HG02840 (cell line): ENCODE measurements at regions not wholly inside any gene's neighbourhood (a gene's known extent, or its start where the extent isn't known, plus 50 kb on each side); places are given as distances from the start of the nearest gene placed in this dataset.
A peak's percentile ranks its signal among the peaks of the same experiment; 100 is the strongest.
"Not testable (repeated sequence)": the region's sequence is repeated elsewhere in the genome, so short reads cannot be mapped to it uniquely, and the experiment has no call there.

Experiments
- ATAC-seq: cut with Tn5 transposase; IDR thresholded peaks from one replicate; pipeline ENCODE4 v1.9.1; 2021; ENCODE audit warnings: mild to moderate bottlenecking, moderate library complexity, moderate number of reproducible peaks; ENCODE audit not compliant: unreplicated experiment, low FRiP score

DNA sequence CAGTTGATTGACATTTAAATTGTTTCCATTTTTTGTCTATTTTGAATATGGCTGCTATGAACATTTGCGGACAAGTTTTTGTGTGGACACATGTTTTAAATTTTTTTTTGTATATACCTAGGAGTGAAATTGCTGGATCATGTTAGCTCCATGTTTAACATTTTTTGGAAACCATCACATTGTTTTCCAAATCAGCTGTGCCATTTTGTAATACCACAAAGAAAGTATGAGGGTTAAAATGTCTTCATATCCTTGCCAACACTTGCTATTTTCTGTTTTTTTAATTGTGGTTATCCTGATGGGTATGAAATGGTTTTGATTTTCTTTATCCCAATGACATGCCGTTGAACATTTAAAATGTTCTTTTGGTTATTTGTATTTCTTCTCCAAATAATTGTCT, 52.1 kb downstream of the CARTPT start:
- ATAC-seq = no peak

DNA sequence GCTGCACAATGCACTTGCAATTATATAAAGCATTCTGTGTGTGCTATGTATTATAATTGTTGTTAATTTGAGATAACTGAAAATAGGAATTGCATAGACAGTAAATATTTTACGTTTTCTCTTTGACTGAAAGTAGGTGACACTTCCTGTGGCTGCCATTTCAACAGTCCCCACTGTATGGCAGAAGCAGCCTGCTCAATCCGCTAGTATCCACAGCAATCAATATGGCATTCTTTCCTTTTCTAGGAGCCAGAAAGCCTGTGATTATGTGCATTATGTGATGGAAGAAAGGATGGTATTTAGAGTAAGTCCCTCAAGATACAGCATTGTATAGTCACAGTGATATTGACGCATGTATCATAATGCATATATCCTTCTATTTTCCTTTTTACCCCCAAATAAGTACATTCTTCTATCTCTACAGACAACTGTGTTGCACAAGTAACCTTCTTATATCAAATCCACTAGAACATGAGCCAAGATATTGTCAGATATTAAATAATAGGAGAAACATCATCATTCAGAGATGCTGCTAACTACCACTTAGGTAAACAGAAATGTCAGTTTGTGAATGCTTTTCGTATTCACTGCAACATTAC, 59.7 kb downstream of the CARTPT start:
- ATAC-seq = no peak

DNA sequence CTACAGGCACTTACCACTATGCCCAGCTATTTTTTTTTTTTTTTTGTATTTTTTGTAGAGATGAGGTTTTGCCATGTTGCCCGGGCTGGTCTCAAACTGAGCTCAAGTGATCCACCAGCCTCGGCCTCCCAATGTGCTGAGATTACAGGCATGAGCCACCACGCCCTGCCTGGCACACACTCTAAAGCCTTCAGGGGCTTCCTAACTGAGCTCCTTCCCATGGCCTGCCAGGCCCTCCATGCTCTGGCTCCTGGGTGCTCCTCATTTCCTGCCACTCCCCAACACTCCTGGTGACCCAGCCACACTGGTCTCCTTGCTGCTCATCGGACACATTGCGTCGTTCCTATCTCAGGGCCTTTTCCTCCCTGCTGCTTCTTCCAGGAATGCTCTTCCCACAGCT, 61.5 kb downstream of the CARTPT start:
- ATAC-seq = no peak

DNA sequence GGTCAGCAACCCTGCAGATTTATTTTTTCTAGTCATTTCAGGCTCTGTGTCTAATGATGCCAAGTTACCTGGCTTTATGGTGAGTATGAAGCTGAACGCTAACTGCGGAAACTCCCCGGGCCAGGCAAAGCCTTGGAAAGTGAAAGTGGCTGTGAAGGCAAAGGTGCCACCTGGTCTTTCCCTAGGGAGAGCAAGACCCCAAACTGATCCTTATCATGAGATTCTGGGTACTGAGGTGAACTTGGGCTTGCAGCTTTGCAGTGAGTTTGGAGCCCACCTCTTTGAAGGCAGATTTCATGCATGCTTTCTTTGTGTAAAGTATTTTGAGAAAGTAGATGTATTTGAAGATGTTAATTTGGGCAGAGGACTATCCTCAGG, 63.3 kb downstream of the CARTPT start:
- peak; percentile 26 for ATAC-seq

DNA sequence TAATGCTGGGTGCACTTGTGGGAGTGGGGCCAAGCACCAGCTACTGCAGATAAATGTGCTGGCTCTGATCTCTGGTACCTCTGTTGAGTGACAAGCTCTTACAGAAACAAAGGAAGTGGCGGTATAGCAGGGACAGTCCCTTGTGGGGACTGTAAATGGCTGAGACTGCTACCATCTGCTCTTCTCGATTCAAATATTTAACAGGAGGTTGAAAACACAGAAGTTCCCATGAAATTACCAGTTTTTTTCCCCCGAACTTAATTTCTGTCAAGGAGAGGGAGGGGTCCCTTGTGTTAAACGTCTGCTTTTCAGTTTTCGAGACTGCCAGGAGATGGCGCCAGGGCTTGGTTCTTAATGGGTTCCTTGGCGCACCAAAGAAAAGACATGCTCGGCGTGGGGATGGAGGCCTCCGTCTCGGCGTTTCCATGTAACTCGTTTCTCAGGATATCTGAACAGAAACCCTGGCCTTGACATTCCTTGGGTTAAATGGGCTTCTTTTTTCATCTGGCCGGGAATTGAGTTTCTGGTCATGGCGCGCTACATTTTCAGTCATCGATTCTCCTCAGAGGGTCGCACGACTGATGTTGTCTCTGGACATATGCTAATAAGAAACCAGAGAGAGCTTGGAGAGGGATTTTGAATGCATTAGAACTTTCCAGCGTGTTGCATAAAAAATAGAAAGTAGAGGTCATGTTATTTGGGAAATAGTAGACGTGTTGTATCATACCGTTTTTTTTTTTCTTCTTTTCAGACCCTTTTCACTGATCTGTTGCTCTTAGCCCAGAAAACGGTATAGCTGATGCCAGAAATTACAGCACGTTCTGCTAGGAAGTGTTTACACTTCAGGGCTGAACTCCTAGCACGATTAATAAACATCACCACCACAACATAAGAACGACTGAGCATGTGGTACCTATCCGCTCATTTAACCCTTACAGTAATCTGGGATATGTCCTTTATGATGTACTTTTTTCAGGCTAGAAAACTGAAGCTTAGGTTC, 64.0 kb downstream of the CARTPT start:
- ATAC-seq = peak; percentile 97

DNA sequence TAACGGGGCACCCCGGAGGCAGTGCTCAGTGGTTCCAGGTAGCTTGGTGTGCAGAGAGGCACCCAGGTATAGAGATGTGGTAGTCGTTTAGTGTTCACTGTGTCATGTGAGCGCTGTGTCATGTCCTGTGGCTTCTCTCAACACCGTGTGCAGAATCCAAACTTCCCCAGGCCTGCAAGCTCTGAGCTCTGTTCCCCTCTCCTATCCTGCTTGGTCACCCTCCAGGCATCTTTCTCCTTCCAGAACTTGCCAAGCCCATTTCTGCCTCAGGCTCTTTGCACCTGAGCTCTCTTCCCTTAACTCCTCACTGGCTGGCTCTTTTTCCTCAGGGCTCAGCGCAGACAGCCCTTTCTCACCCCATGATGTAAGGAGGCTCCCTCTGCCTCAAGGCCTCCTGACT, 64.8 kb downstream of the CARTPT start:
- no peak for ATAC-seq

DNA sequence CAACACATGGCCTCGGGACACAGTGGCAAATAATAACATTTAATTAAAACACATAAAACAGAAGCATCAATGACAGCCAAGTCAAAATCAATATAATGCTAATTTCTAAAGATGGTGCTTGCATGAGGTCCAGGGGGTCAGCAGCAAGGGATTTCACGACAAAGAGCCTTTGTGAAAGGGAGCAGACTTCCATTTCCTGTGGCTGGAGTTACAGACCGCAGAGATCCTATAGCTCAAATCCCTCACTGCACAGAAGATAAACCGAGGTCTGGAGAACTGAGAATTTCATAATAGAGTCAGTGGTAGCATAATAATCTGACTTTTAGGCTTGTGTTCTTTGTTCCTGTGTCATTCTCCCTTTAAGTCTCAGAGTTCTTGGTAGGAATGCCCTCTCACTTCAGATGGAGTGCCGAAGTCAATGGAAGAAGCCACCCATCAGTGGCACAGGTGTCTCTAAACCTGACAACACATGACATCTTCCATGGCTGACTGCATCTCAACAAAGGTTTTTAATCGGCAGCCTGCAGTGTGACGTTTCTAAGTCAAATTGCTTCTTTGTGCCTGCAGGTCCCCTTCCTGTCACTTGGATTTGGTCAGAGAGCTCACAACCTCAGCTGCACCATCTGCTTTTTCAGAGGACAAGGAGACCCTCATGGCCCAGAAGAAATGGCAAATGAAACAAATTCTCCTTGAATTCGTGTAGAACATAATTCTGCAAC, 67.4 kb downstream of the CARTPT start:
- ATAC-seq = no peak

DNA sequence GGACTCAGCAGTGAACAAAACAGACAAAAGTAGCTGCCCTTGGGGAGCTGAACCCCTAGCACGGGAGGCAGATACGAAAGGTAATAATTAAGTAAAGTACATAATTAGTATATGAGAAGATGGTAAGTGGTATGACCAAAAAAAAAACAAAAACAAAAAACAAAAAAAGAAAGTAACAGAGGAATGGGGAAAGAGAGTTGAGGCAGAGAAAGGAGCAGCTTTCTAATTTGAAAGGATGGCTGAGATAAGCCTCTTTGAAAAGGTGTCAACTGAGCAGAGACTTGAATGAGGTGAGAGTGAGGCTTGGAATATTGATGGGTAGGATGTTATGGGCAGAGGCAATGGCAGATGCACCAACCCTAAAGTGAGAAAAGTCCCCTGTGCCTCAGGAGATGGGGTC, 69.7 kb downstream of the CARTPT start:
- no peak for ATAC-seq

DNA sequence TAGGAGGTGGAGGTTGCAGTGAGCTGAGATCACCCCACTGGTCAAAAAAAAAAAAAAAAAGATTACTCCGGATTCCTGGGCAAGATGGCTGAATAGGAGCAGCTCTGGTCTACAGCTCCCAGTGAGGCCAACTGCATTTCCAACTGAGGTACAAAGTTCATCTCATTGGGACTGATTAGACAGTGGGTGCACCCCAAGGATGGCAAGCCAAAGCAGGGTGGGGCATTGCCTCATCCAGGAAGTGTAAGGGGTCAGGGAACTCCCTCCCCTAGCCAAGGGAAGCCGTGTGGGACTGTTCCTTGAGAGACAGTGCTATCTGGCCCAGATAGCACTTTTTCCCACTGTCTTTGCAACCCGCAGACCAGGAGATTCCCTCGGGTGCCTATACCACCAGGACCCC, 70.7 kb downstream of the CARTPT start:
- no peak for ATAC-seq

DNA sequence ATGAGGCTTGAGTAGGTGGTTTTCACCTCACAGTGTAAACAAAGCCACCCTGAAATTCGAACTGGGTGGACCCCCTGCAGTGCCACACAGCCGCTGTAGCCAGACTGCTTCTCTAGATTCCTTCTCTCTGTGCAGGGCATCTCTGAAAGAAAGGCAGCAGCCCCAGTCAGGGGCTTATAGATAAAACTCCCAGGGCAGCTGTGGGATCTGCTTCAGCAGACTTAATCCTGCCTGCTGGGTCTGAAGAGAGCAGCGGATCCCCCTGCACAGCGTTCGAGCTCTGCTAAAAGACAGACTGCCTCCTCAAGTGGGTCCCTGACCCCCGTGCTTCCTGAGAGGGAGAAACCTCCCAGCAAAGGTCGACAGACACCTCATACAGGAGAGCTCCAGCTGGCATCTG, 71.4 kb downstream of the CARTPT start:
- ATAC-seq = no peak

DNA sequence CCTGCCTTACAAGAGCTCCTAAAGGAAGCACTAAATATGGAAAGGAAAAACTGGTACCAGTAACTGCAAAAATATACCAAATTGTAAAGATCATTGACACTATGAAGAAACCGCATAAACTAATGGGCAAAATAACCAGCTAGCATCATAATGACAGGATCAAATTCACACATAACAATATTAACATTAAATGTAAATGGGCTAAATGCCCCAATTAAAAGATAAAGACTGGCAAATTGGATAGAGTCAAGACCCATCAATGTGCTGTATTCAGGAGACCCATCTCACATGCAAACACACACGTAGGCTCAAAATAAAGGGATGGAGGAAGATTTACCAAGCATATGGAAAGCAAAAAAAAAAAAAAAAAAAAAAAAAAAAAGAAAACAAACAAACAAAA, 73.0 kb downstream of the CARTPT start:
- ATAC-seq = not testable (repeated sequence)

DNA sequence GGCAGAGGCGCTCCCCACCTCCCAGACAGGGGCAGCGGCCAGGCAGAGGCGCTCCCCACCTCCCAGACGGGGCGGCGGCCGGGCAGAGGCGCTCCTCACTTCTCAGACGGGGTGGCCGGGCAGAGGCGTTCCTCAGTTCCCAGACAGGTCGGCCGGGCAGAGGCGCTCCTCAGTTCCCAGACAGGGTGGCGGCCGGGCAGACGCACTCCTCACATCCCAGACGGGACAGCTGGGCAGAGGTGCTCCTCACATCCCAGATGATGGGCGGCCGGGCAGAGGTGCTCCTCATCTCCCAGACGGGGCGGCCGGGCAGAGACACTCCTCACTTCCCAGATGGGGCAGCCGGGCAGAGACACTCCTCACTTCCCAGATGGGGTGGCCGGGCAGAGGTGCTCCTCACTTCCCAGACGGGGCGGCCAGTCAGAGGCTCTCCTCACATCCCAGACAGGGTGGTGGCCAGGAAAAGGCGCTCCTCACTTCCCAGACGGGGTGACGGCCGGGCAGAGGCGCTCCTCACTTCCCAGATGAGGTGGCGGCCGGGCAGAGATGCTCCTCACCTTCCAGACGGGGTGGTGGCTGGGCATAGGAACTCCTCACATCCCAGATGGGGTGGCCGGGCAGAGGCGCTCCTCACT, 75.1 kb downstream of the CARTPT start:
- ATAC-seq = no peak

DNA sequence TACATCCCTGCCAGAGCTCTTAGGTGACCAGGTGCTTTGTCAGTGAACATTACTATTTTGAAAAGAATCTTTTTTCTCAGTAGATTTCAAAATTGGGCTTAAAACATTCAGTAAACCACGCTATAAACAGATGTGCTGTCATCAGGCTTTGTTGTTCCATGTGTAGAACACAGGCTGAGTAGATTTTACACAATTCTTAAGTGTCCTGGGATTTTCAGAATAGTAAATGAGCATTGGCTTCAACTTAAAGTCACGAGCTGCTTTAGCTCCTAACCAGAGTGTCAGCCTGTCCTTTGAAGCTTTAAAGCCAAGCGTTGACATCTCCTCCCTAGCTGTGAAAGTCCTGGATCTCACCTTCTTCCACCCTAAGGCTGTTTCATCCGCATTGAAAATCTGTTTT, 83.6 kb downstream of the CARTPT start:
- ATAC-seq = no peak

DNA sequence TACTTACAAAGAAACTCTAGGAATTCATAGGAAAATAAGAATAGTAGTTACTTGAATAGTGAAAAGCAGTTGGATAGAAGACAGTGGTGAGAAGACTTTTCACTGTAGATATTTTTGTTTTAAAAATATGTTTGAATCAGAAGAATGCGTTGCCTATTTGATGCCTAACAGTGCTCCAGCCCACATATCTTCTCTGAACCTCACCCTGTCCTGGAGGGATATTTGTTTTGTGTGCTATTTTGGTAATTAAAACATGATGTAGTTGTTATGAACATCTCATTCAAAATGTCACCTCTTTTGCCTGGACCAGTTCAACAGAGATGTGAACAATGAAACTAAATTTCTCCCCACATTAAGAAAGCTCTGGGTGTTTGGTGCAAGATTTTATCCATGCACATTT, 87.6 kb downstream of the CARTPT start:
- ATAC-seq = no peak

DNA sequence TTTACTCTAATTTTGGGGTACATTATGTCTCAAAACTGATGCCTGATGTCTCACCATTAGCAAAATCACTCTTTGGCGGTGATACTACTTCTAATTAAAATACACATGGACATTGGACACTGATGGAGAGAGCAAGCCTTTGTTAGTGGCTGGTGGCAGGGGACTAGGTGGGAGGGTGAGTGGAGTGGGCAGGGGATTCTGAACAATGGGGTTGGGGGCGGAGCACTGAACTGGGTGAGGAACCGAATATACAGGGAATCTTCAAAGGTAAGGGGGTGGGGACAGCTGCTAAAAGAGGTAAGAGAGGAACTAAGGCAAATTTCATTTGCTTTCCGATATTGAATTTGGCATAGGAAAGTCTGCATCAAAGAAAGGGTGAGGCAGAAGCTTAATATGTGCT, 88.8 kb downstream of the CARTPT start:
- no peak for ATAC-seq

DNA sequence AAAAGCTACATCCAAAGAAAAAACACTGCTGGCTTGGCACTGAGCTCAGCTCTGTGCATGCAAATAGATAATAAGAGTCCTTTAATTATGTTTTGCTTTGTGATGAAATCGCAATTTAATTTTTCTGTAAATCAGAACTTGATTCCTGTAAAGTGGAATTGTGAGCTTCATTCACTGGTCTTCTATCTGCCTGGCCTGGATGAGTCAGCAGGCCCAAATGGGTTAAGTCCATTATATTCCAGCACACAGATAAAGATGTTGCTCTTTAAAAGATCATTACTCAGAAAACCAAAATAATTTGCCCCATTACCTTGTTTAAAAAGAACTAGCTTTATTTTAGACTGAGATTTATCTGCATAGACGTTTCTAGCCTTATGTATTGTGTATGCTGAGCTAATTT, 90.4 kb downstream of the CARTPT start:
- ATAC-seq = no peak

DNA sequence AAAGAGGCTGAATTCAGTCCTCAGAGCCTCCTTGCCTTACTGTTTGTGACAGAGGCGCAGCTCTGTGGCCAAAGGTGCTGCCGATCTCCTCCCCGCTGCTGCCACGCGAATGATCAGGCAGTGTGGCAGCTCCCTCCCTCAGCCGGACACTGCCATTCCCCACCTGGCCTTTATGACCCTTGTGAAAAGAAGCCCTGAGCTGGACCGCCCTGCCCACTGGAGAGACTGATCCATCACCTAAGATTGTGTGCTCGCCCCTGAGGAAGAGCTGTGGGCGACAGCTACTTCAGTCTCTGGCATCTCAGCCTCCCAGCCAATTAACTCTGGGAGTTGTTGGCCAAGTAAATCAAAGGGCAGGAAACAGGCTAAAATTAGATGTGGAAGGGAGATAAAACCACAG, 90.9 kb downstream of the CARTPT start:
- no peak for ATAC-seq

DNA sequence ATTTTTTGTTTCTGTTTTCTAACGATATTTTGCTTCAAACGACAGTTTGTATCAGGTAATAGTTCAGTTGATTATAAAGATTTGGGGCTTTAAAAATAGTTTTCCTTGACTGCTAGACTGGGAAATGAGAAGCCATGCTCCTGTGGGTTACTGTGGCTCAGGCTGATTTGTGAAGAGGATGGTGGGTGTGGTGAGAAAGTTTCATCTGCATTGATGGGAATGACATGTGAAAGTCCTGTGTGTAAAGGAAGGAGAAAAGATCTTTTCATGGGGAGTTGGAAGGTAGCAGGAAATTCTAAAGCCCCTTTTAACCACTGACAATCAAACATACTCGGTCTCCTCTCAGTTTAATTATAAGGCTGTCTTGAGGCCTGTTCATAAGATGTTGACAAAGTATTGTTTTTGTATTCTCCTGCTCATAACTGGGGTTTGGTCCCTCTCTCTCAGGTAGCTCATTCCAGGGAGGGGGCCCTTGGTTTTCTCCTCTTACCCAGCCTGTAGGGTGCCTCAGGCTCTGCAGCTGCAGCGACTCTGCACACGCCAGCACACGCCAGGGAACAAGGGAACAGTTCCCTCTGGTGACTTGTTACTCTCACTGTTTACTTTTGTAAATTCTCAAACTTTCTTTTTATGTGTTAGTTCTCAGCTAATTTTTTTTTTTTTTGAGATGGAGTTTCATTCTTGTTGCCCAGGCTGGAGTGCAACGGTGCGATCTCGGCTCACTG, 91.6 kb downstream of the CARTPT start:
- no peak for ATAC-seq

DNA sequence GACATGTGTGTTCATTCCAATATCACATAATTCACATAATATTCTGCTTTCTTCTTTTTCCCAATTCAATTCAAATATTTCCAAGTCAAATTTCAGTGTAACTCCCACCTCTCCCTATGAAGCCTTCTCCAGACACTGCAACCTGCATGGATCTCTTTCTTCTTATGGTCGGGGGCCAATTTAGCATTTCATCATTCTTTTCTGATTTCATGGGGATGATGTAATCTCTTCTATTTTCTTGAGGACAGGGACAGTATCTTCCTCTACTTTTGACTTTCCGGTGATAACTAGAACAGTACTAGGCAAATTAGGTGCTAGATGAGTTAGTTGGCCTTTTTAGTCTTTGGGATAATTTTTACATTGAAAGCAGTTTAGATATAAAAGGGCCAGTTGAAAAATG, 92.7 kb downstream of the CARTPT start:
- no peak for ATAC-seq

DNA sequence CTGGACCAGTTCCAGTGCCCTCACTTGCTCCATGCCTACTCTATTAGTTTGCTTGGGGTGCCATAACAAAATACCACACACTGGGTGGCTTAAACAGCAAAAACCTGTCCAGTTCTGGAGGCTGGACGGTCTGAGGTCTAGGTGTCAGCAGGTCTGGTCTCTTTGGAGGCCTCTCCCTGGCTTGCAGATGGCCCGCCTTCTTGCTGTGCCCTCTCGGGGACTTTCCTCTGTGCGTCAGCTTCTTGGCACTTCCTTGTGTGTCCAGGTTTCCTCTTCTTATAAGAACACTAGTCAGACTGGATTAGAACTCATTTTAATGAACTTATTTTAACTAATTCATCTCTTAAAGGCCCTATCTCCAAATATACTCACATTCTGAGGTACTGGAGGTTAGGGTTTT, 97.2 kb downstream of the CARTPT start:
- ATAC-seq = no peak
